RWPE2 (cell line): ENCODE measurements at regions not wholly inside any gene's neighbourhood (a gene's known extent, or its start where the extent isn't known, plus 50 kb on each side); places are given as distances from the start of the nearest gene placed in this dataset.

ENCODE experiments used
- ATAC-seq: fragments of 200-7000 bp; cut with Tn5 transposase; 3 replicates; pipeline ENCODE4 v1.9.1; 2021; ENCODE audit warnings: low read depth
- DNase-seq: peaks from one replicate; pipeline ENCODE4 v3.0.0-alpha.2; 2020; ENCODE audit warnings: low spot score
- H3K27ac ChIP-seq: fragments of 450-650 bp; 2 replicates; pipeline ENCODE4 v1.5.1; 2017; ENCODE audit warnings: mild to moderate bottlenecking; ENCODE audit not compliant: poor library complexity, severe bottlenecking
- H3K27me3 ChIP-seq: fragments of 250-450 bp; sonication (Bioruptor Pico); 2 replicates; pipeline ENCODE4 v1.5.1; 2021; ENCODE audit warnings: mild to moderate bottlenecking, moderate library complexity; ENCODE audit not compliant: insufficient read depth, poor library complexity, severe bottlenecking
- H3K36me3 ChIP-seq: fragments of 250-450 bp; sonication (Bioruptor Pico); 2 replicates; pipeline ENCODE4 v1.5.1; 2020; ENCODE audit warnings: low read depth, mild to moderate bottlenecking, moderate library complexity
- H3K4me1 ChIP-seq: fragments of 250-450 bp; sonication (Bioruptor Pico); 2 replicates; pipeline ENCODE4 v1.5.1; 2021; ENCODE audit warnings: mild to moderate bottlenecking, moderate library complexity; ENCODE audit not compliant: insufficient read depth, poor library complexity, severe bottlenecking
- H3K4me3 ChIP-seq: fragments of 250-450 bp; sonication (Bioruptor Pico); 2 replicates; pipeline ENCODE4 v1.5.1; 2021; ENCODE audit warnings: mild to moderate bottlenecking, moderate library complexity; ENCODE audit not compliant: severe bottlenecking
- H3K9me3 ChIP-seq: fragments of 250-450 bp; sonication (Bioruptor Pico); 2 replicates; pipeline ENCODE4 v1.5.1; 2021; ENCODE audit warnings: mild to moderate bottlenecking, moderate library complexity; ENCODE audit not compliant: severe bottlenecking
- CTCF ChIP-seq: fragments of 450-650 bp; IDR thresholded peaks from one replicate; pipeline ENCODE4 v1.5.1; 2017; ENCODE audit warnings: mild to moderate bottlenecking, moderate library complexity; ENCODE audit not compliant: poor library complexity, severe bottlenecking

- TF ChIP-seq CTCF, result no peak
- Histone ChIP-seq H3K9me3 (no peaks in the 10 kb centered on the region), H3K36me3 (no peaks in the 10 kb centered on the region), H3K27ac (no peak overlapping the region), H3K4me3 (no peak overlapping the region), H3K27me3 (no peaks in the 10 kb centered on the region), H3K4me1 (peaks cover 31% of the 10 kb centered on the region)
- DNase-seq (no peak), ATAC-seq (no peak)
Observed at GRCh38 chr12:4014444-4014843, 141.2 kb upstream of the PARP11 start.

GRCh38 chr12:4012977-4013968, 140.1 kb upstream of the PARP11 start:
- no peak for ATAC-seq
- no peaks in the 10 kb centered on the region for H3K36me3 ChIP-seq
- H3K4me1 ChIP-seq, result peaks cover 31% of the 10 kb centered on the region
- no peak for DNase-seq
- H3K9me3 ChIP-seq, result no peaks in the 10 kb centered on the region
- TF ChIP-seq CTCF, result no peak
- peak overlapping the region; percentile 90 for H3K27ac ChIP-seq
- no peaks in the 10 kb centered on the region for H3K27me3 ChIP-seq
- H3K4me3 ChIP-seq, result no peak overlapping the region

GRCh38 chr12:4012073-4012472, 138.9 kb upstream of the PARP11 start:
- H3K4me1 ChIP-seq, result peaks cover 37% of the 10 kb centered on the region
- H3K9me3 ChIP-seq, result no peaks in the 10 kb centered on the region
- no peaks in the 10 kb centered on the region for H3K27me3 ChIP-seq
- ATAC-seq, result no peak; the same call in 2 of the 3 replicates
- no peak overlapping the region for H3K4me3 ChIP-seq
- peak overlapping the region; percentile 90 for H3K27ac ChIP-seq
- H3K36me3 ChIP-seq, result no peaks in the 10 kb centered on the region
- no peak for DNase-seq
- no peak for TF ChIP-seq CTCF

GRCh38 chr12:4011597-4011996, 138.4 kb upstream of the PARP11 start:
- peak; percentile 90 for ATAC-seq
- Histone ChIP-seq H3K36me3 (no peaks in the 10 kb centered on the region), H3K9me3 (no peaks in the 10 kb centered on the region), H3K27ac (peak overlapping the region; percentile 90), H3K4me3 (no peak overlapping the region), H3K27me3 (no peaks in the 10 kb centered on the region), H3K4me1 (peaks cover 42% of the 10 kb centered on the region)
- peak; percentile 95 for DNase-seq
- no peak for TF ChIP-seq CTCF
